ENCODE measurements at regions not wholly inside any gene's neighbourhood (a gene's known extent, or its start where the extent isn't known, plus 50 kb on each side); places are given as distances from the start of the nearest gene placed in this dataset.

DNA sequence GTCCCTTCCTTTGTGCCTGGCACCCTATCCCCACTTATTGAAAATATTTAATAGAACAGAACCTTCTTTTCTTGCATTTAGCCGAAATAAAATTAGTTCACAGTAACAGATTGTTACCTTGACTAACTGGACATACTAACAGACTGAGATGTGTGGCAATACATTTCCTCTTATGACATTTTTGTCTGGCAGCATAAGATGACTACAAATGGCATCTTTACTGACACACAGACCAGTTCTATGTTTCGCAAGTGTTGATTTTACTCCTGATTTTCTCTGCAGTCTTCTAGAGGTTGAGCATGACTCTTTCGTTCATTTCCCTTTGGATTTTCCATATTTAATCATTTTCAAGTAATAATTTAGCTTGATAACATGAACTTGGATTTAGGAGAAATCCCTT lies 474.6 kb downstream of the CBLN4 start:
- H4K91ac ChIP-seq (ENCODE audit: insufficient read length, low read depth, low read length) = no peak overlapping the region
- H3K4ac ChIP-seq (ENCODE audit: low read depth, low read length) = no peak overlapping the region
- H3K4me1 Mint-ChIP-seq = peaks cover 20 to 23% of the 10 kb centered on the region in 2 experiments
- H4K8ac ChIP-seq (replicated peaks; ENCODE audit: insufficient read length, low read depth, low read length) = no peak overlapping the region
- WGBS (ENCODE audit: extremely low coverage, insufficient read length, low lambda C conversion rate) = no CpG with 5 or more reads among the region's 3 CpGs
- no peaks in the 10 kb centered on the region; the same call in 1 of the 2 replicates for H3K4me1 ChIP-seq (ENCODE audit: insufficient read depth, low read length)
- H4K20me1 ChIP-seq (ENCODE audit: control insufficient read depth, insufficient read depth, insufficient read length) = no peaks in the 10 kb centered on the region
- no peak overlapping the region for H3K27ac ChIP-seq (ENCODE audit: insufficient read length, low read depth, low read length)
- no peaks in the 10 kb centered on the region for H3K27me3 ChIP-seq (ENCODE audit: insufficient read depth, low read length)
- no peak overlapping the region for H3K4me3 Mint-ChIP-seq
- no peaks in the 10 kb centered on the region for H3K36me3 Mint-ChIP-seq (ENCODE audit: insufficient read depth in 1 of 3, low read depth in 3 of 3)
- no peak overlapping the region for H3K9ac ChIP-seq (ENCODE audit: extremely low read depth, insufficient read length, low read length)
- no peaks in the 10 kb centered on the region for H3K9me3 ChIP-seq (ENCODE audit: control insufficient read depth, low read depth, low read length)
- H2BK120ac ChIP-seq (ENCODE audit: low read depth, low read length, poor library complexity, severe bottlenecking) = no peak overlapping the region
- no peak overlapping the region for H3K27ac Mint-ChIP-seq
- no peaks in the 10 kb centered on the region for H3K79me2 ChIP-seq (ENCODE audit: insufficient read depth, low read length)
- no peak for DNase-seq
- no peak overlapping the region for H2AK5ac ChIP-seq (ENCODE audit: insufficient read length, low read length)
- H2BK20ac ChIP-seq (ENCODE audit: low read depth, low read length, poor library complexity, severe bottlenecking) = no peak overlapping the region
- H2BK5ac ChIP-seq (ENCODE audit: insufficient read length, low read length) = no peak overlapping the region
- H4K5ac ChIP-seq (ENCODE audit: insufficient read length, low read depth, low read length) = no peak overlapping the region
- no peak overlapping the region for H3K56ac ChIP-seq (ENCODE audit: insufficient read length, low read depth, low read length)
- no peaks in the 10 kb centered on the region; the same call in 1 of the 2 replicates for H3K27me3 Mint-ChIP-seq (ENCODE audit: low read depth)
- no peak overlapping the region for H2AFZ ChIP-seq (ENCODE audit: low read length)
- H3K9me3 Mint-ChIP-seq = no peaks in the 10 kb centered on the region
- no peaks in the 10 kb centered on the region for H3K79me1 ChIP-seq (ENCODE audit: insufficient read depth, low read depth, low read length, poor library complexity, severe bottlenecking)
- no peak overlapping the region for H3K14ac ChIP-seq (ENCODE audit: insufficient read depth, low read length)
- H3T11ph ChIP-seq (ENCODE audit: low read length) = no peak overlapping the region
- no peak overlapping the region for H3K18ac ChIP-seq (ENCODE audit: insufficient read length, low read depth, low read length)
- H3K23ac ChIP-seq (ENCODE audit: insufficient read length, low read depth, low read length) = no peak overlapping the region
- no peak overlapping the region for H3K4me2 ChIP-seq (ENCODE audit: insufficient read depth, insufficient read length, low read length)
- H2BK12ac ChIP-seq (ENCODE audit: insufficient read length, low read depth, low read length) = no peak overlapping the region
- no peak overlapping the region for H2BK15ac ChIP-seq (ENCODE audit: low read depth, low read length)
- TF ChIP-seq, protein P1, sequence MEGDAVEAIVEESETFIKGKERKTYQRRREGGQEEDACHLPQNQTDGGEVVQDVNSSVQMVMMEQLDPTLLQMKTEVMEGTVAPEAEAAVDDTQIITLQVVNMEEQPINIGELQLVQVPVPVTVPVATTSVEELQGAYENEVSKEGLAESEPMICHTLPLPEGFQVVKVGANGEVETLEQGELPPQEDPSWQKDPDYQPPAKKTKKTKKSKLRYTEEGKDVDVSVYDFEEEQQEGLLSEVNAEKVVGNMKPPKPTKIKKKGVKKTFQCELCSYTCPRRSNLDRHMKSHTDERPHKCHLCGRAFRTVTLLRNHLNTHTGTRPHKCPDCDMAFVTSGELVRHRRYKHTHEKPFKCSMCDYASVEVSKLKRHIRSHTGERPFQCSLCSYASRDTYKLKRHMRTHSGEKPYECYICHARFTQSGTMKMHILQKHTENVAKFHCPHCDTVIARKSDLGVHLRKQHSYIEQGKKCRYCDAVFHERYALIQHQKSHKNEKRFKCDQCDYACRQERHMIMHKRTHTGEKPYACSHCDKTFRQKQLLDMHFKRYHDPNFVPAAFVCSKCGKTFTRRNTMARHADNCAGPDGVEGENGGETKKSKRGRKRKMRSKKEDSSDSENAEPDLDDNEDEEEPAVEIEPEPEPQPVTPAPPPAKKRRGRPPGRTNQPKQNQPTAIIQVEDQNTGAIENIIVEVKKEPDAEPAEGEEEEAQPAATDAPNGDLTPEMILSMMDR (conservative IDR thresholded peaks at IDR 0.05) = no peak
- no peaks in the 10 kb centered on the region for H3K23me2 ChIP-seq (ENCODE audit: insufficient read length, low read depth, low read length, poor library complexity, severe bottlenecking)

Measured in H9 (cell line).